ENCODE measurements at regions not wholly inside any gene's neighbourhood (a gene's known extent, or its start where the extent isn't known, plus 50 kb on each side); places are given as distances from the start of the nearest gene placed in this dataset.

- H3F3A ChIP-seq (ENCODE audit: low read depth) = no peaks in the 10 kb centered on the region
- no peak overlapping the region for H3K9ac ChIP-seq (ENCODE audit: low read depth, low read length, poor library complexity, severe bottlenecking)
- no peak for TF ChIP-seq EZH2phosphoT487 (IDR thresholded peaks at IDR 0.05; ENCODE audit: borderline replicate concordance)
- TF ChIP-seq, protein P1, sequence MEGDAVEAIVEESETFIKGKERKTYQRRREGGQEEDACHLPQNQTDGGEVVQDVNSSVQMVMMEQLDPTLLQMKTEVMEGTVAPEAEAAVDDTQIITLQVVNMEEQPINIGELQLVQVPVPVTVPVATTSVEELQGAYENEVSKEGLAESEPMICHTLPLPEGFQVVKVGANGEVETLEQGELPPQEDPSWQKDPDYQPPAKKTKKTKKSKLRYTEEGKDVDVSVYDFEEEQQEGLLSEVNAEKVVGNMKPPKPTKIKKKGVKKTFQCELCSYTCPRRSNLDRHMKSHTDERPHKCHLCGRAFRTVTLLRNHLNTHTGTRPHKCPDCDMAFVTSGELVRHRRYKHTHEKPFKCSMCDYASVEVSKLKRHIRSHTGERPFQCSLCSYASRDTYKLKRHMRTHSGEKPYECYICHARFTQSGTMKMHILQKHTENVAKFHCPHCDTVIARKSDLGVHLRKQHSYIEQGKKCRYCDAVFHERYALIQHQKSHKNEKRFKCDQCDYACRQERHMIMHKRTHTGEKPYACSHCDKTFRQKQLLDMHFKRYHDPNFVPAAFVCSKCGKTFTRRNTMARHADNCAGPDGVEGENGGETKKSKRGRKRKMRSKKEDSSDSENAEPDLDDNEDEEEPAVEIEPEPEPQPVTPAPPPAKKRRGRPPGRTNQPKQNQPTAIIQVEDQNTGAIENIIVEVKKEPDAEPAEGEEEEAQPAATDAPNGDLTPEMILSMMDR (conservative IDR thresholded peaks at IDR 0.05; ENCODE audit: low read length) = no peak
- H3K4me3 ChIP-seq (ENCODE audit: low read length, poor library complexity, severe bottlenecking) = no peak overlapping the region
- no peaks in the 10 kb centered on the region for H3K27me3 ChIP-seq (ENCODE audit: insufficient read depth, low read length, poor library complexity, severe bottlenecking)
- no peaks in the 10 kb centered on the region for H3K79me2 ChIP-seq (ENCODE audit: insufficient read depth, low read length)
- no peaks in the 10 kb centered on the region for H3K9me3 ChIP-seq (ENCODE audit: insufficient read depth, low read depth, low read length)
- no peak overlapping the region for H3K4me2 ChIP-seq (ENCODE audit: low read depth, low read length, poor library complexity, severe bottlenecking)
- H4K20me1 ChIP-seq (ENCODE audit: insufficient read depth, low read length, poor library complexity, severe bottlenecking) = no peaks in the 10 kb centered on the region
- H3K4me1 ChIP-seq (ENCODE audit: insufficient read depth, low read length, poor library complexity, severe bottlenecking) = no peaks in the 10 kb centered on the region
- no peaks in the 10 kb centered on the region for H3K9me2 ChIP-seq (replicated peaks; ENCODE audit: low read depth, low read length)
- H3K36me3 ChIP-seq (ENCODE audit: insufficient read depth, low read length) = no peaks in the 10 kb centered on the region
- no peak overlapping the region for H2AFZ ChIP-seq (ENCODE audit: low read length)
These were observed 174.1 kb upstream of the FSTL4 start for GRCh38 chr5:133786420-133786819.

DNA sequence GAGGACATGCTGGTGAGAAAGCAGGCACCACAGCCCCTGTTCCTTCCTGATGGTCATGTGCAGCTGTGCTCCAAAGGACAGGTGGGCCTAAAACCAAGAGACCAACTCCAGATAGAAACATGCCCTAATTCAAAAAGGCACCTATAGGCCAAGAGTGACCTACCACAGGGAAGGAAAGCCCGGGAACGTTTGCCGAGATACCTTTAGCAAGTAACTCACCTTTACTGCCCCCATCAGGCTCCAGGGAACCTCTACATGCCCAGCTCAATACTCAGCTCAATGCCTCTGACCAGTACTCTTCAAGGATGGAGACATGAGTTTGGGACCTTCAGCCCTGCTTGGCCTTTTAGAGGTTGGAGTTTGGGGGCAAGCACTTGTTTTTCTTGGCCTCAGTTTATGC, 172.8 kb upstream of the FSTL4 start:
- Histone ChIP-seq H3K27me3 (ENCODE audit: insufficient read depth, low read length, poor library complexity, severe bottlenecking) (no peaks in the 10 kb centered on the region), H3K9ac (ENCODE audit: low read depth, low read length, poor library complexity, severe bottlenecking) (no peak overlapping the region), H3F3A (ENCODE audit: low read depth) (no peaks in the 10 kb centered on the region), H3K9me2 (replicated peaks; ENCODE audit: low read depth, low read length) (no peaks in the 10 kb centered on the region), H4K20me1 (ENCODE audit: insufficient read depth, low read length, poor library complexity, severe bottlenecking) (no peaks in the 10 kb centered on the region), H3K9me3 (ENCODE audit: insufficient read depth, low read depth, low read length) (no peaks in the 10 kb centered on the region), H2AFZ (ENCODE audit: low read length) (no peak overlapping the region), H3K4me3 (ENCODE audit: low read length, poor library complexity, severe bottlenecking) (no peak overlapping the region), H3K4me2 (ENCODE audit: low read depth, low read length, poor library complexity, severe bottlenecking) (no peak overlapping the region), H3K36me3 (ENCODE audit: insufficient read depth, low read length) (no peaks in the 10 kb centered on the region), H3K4me1 (ENCODE audit: insufficient read depth, low read length, poor library complexity, severe bottlenecking) (no peaks in the 10 kb centered on the region), H3K79me2 (ENCODE audit: insufficient read depth, low read length) (no peaks in the 10 kb centered on the region)
- no peak for TF ChIP-seq EZH2phosphoT487 (IDR thresholded peaks at IDR 0.05; ENCODE audit: borderline replicate concordance)
- TF ChIP-seq, protein P1 (conservative IDR thresholded peaks at IDR 0.05; ENCODE audit: low read length) = no peak

- Histone ChIP-seq H3K9me3 (ENCODE audit: insufficient read depth, low read depth, low read length) (no peaks in the 10 kb centered on the region), H3K27me3 (ENCODE audit: insufficient read depth, low read length, poor library complexity, severe bottlenecking) (no peaks in the 10 kb centered on the region), H3K4me2 (ENCODE audit: low read depth, low read length, poor library complexity, severe bottlenecking) (no peak overlapping the region), H3K79me2 (ENCODE audit: insufficient read depth, low read length) (no peaks in the 10 kb centered on the region), H3K36me3 (ENCODE audit: insufficient read depth, low read length) (no peaks in the 10 kb centered on the region), H3K4me3 (ENCODE audit: low read length, poor library complexity, severe bottlenecking) (no peak overlapping the region), H3K4me1 (ENCODE audit: insufficient read depth, low read length, poor library complexity, severe bottlenecking) (no peaks in the 10 kb centered on the region), H3K9me2 (replicated peaks; ENCODE audit: low read depth, low read length) (no peaks in the 10 kb centered on the region), H3F3A (ENCODE audit: low read depth) (no peaks in the 10 kb centered on the region), H4K20me1 (ENCODE audit: insufficient read depth, low read length, poor library complexity, severe bottlenecking) (no peaks in the 10 kb centered on the region), H3K9ac (ENCODE audit: low read depth, low read length, poor library complexity, severe bottlenecking) (no peak overlapping the region), H2AFZ (ENCODE audit: low read length) (no peak overlapping the region)
- TF ChIP-seq EZH2phosphoT487 (IDR thresholded peaks at IDR 0.05; ENCODE audit: borderline replicate concordance) = no peak
- TF ChIP-seq, protein P1 (conservative IDR thresholded peaks at IDR 0.05; ENCODE audit: low read length) = no peak
These were observed 171.1 kb upstream of the FSTL4 start for GRCh38 chr5:133783481-133783880.
